Stomach (tissue), 8 donors: ENCODE measurements at regions not wholly inside any gene's neighbourhood (a gene's known extent, or its start where the extent isn't known, plus 50 kb on each side); places are given as distances from the start of the nearest gene placed in this dataset.
"Not testable (repeated sequence)": the region's sequence is repeated elsewhere in the genome, so short reads cannot be mapped to it uniquely, and the experiment has no call there.

ENCODE experiments used
- DNase-seq, 2 donors: peaks; one replicate each; pipeline versions ENCODE4 v3.0.0 to v3.0.0-alpha.2; 2013 to 2019
- H3K27ac ChIP-seq, 5 donors: fragments of 200-600 bp in 4 of 5; sonication (generic) in 4 of 5; one replicate each; pipeline ENCODE4 v1.5.1; 2013 to 2019; ENCODE audit warnings: mild to moderate bottlenecking in 1 of 5, moderate library complexity in 1 of 5
- H3K27me3 ChIP-seq, 3 donors: fragments of 200-600 bp; sonication (generic); one replicate each; pipeline ENCODE4 v1.5.1; 2017 to 2019; ENCODE audit warnings: mixed run types in 1 of 3
- H3K36me3 ChIP-seq, 4 donors: fragments of 200-600 bp; sonication (generic); 1 replicate in 3 of 4; 2 replicates in 1 of 4; pipeline ENCODE4 v1.5.1; 2016 to 2019
- H3K4me1 ChIP-seq, 4 donors: fragments of 200-600 bp; sonication (generic); one replicate each; pipeline ENCODE4 v1.5.1; 2016 to 2019
- H3K4me3 ChIP-seq, 4 donors: fragments of 200-600 bp; sonication (generic) in 3 of 4; one replicate each; pipeline ENCODE4 v1.5.1; 2016 to 2019; ENCODE audit warnings: mild to moderate bottlenecking in 1 of 4
- H3K9me3 ChIP-seq, 4 donors: fragments of 200-600 bp; sonication (generic); one replicate each; pipeline ENCODE4 v1.5.1; 2016 to 2019
- CTCF ChIP-seq, 7 experiments: fragments of 450-650 bp in 4 of 7; fragments of 200-600 bp in 3 of 7; sonication (generic) in 3 of 7; IDR thresholded peaks; one replicate each; pipeline ENCODE4 v1.5.1; 2016 to 2019; ENCODE audit warnings: antibody characterized with exemption in 7 of 7, control low read depth in 2 of 7, mild to moderate bottlenecking in 1 of 7
- EP300 ChIP-seq: sonication (generic); formaldehyde crosslinking; IDR thresholded peaks from one replicate; pipeline ENCODE4 v1.6.1; 2017; ENCODE audit warnings: antibody characterized with exemption
- POLR2A ChIP-seq, 4 donors: fragments of 450-650 bp; IDR thresholded peaks; one replicate each; pipeline ENCODE4 v1.6.1; 2016; ENCODE audit warnings: antibody characterized with exemption in 4 of 4, control low read depth in 2 of 4, mild to moderate bottlenecking in 1 of 4, moderate library complexity in 1 of 4
- POLR2AphosphoS5 ChIP-seq, 3 donors: sonication (generic); formaldehyde crosslinking; IDR thresholded peaks; one replicate each; pipeline ENCODE4 v1.6.1; 2016; ENCODE audit warnings: antibody characterized with exemption in 3 of 3
- WGBS, 5 donors: extraction: QIAGEN DNeasy Blood & Tissue Kit in 3 of 5; methylation state at CpG; one replicate each; pipeline versions ENCODE4 v1.1.5 to v1.1.7; 2013 to 2018; 5-methylcytosine and 5-hydroxymethylcytosine counted together
- intact Hi-C: fragments of 100-400 bp; cut with DNase I; formaldehyde crosslinking; loops from one replicate; pipeline ENCODE4 v1.15.1; 2023; ENCODE audit warnings: low total_unique reads
- donor health status: healthy with polysubstance abuse.
- donor health status: Bipolar disorder and iron deficiency.
- donor health status: healthy.

GRCh38 chr6:47416396-47417345 is 60.9 kb upstream of the CD2AP start:
- 91 to 99% (median 99%) methylated on average over 4 of the region's 4 CpGs for WGBS, 5 donors
- no peaks in the 10 kb centered on the region for H3K27me3 ChIP-seq
- H3K4me3 ChIP-seq, result no peak overlapping the region
- intact Hi-C loops, result no loop called here
- no peaks in the 10 kb centered on the region for H3K9me3 ChIP-seq
- TF ChIP-seq CTCF (IDR thresholded peaks at IDR 0.05) (no peak), POLR2A (IDR thresholded peaks at IDR 0.05) (no peak), EP300 (no peak), POLR2AphosphoS5 (IDR thresholded peaks at IDR 0.05) (no peak)
- H3K27ac ChIP-seq, result no peak overlapping the region
- H3K36me3 ChIP-seq, result no peaks in the 10 kb centered on the region
- DNase-seq, result no peak
- peaks cover 5 to 44% (median 22%) of the 10 kb centered on the region in 4 donors for H3K4me1 ChIP-seq

GRCh38 chr6:47419621-47420020 is 58.0 kb upstream of the CD2AP start:
- Histone ChIP-seq H3K27ac (peak overlapping the region in 4 of 5 donors; percentile 70 to 88 (median 76)), H3K4me1 (peaks cover 5 to 33% (median 16%) of the 10 kb centered on the region in 4 donors), H3K9me3 (no peaks in the 10 kb centered on the region), H3K27me3 (no peaks in the 10 kb centered on the region), H3K36me3 (no peaks in the 10 kb centered on the region), H3K4me3 (peak overlapping the region in 1 of 4 donors; percentile 11)
- peak in 2 of 3 donors; percentile 32 to 61 for TF ChIP-seq POLR2AphosphoS5 (IDR thresholded peaks at IDR 0.05)
- no peak for TF ChIP-seq CTCF (IDR thresholded peaks at IDR 0.05)
- DNase-seq, result peak in 1 of 2 donors; percentile 80
- intact Hi-C loops, result no loop called here

- intact Hi-C loops, result no loop called here
- H3K4me1 ChIP-seq, result peaks cover 0 to 23% (median 13%) of the 10 kb centered on the region in 4 donors
- peak overlapping the region in 1 of 4 donors; percentile 11 for H3K4me3 ChIP-seq
- DNase-seq, result peak in 1 of 2 donors; percentile 76
- TF ChIP-seq POLR2AphosphoS5 (IDR thresholded peaks at IDR 0.05) (peak; percentile 2 to 83 (median 36)), POLR2A (IDR thresholded peaks at IDR 0.05) (no peak)
- H3K9me3 ChIP-seq, result no peaks in the 10 kb centered on the region
- no peaks in the 10 kb centered on the region for H3K36me3 ChIP-seq
- no peaks in the 10 kb centered on the region for H3K27me3 ChIP-seq
- 60 to 67% (median 61%) methylated on average over 5 of the region's 5 CpGs for WGBS, 5 donors
- H3K27ac ChIP-seq, result peak overlapping the region; percentile 70 to 88 (median 78)
These were observed 56.9 kb upstream of the CD2AP start for GRCh38 chr6:47420394-47421371.

- DNase-seq, result no peak
- no peaks in the 10 kb centered on the region for H3K27me3 ChIP-seq
- H3K4me3 ChIP-seq, result no peak overlapping the region
- H3K4me1 ChIP-seq, result peaks cover 0 to 20% (median 13%) of the 10 kb centered on the region in 4 donors
- no peak for TF ChIP-seq POLR2A (IDR thresholded peaks at IDR 0.05)
- no peak for TF ChIP-seq POLR2AphosphoS5 (IDR thresholded peaks at IDR 0.05)
- H3K27ac ChIP-seq, result no peak overlapping the region
- H3K36me3 ChIP-seq, result no peaks in the 10 kb centered on the region
- H3K9me3 ChIP-seq, result peaks cover 0 to 1% (median 0%) of the 10 kb centered on the region in 4 donors
- intact Hi-C loops, result no loop called here
These were observed 54.5 kb upstream of the CD2AP start for GRCh38 chr6:47423079-47423478.

- Histone ChIP-seq H3K27me3 (no peaks in the 10 kb centered on the region), H3K9me3 (peaks cover 0 to 15% (median 5%) of the 10 kb centered on the region in 4 donors), H3K4me3 (no peak overlapping the region), H3K4me1 (peaks cover 0 to 16% (median 9%) of the 10 kb centered on the region in 4 donors), H3K27ac (no peak overlapping the region), H3K36me3 (no peaks in the 10 kb centered on the region)
- TF ChIP-seq CTCF (IDR thresholded peaks at IDR 0.05) (no peak), EP300 (no peak), POLR2AphosphoS5 (IDR thresholded peaks at IDR 0.05) (no peak), POLR2A (IDR thresholded peaks at IDR 0.05) (no peak)
- DNase-seq, result peak in 1 of 2 donors; percentile 52
- WGBS, 5 donors, result 49 to 66% (median 58%) methylated on average over 4 of the region's 4 CpGs
- intact Hi-C loops, result no loop called here
These were observed 53.2 kb upstream of the CD2AP start for GRCh38 chr6:47424436-47424836.

- H3K27me3 ChIP-seq, intact Hi-C loops, H3K4me1 ChIP-seq, H3K27ac ChIP-seq, H3K4me3 ChIP-seq, H3K36me3 ChIP-seq, DNase-seq: not testable (repeated sequence)
- H3K9me3 ChIP-seq, result peaks cover 0 to 26% (median 11%) of the 10 kb centered on the region in 4 donors
- 85 to 97% (median 93%) methylated on average over 3 of the region's 3 CpGs for WGBS, 5 donors
These were observed 51.9 kb upstream of the CD2AP start for GRCh38 chr6:47425724-47426123.
